ENCODE measurements at regions not wholly inside any gene's neighbourhood (a gene's known extent, or its start where the extent isn't known, plus 50 kb on each side); places are given as distances from the start of the nearest gene placed in this dataset.

- TF ChIP-seq CTCF (conservative IDR thresholded peaks at IDR 0.05) (no peak), ZFX (IDR thresholded peaks at IDR 0.05) (no peak)
Observed at GRCh38 chr4:152063621-152064240, 302.9 kb upstream of the GATB start.
